ENCODE measurements at regions not wholly inside any gene's neighbourhood (a gene's known extent, or its start where the extent isn't known, plus 50 kb on each side); places are given as distances from the start of the nearest gene placed in this dataset.

- DNase-seq = no peak
These were observed 208.2 kb upstream of the MYOCD start for GRCh38 chr17:12457493-12457892.

- no peak for DNase-seq
These were observed 206.0 kb upstream of the MYOCD start for GRCh38 chr17:12459736-12460135.

- DNase-seq = no peak
These were observed 202.6 kb upstream of the MYOCD start for GRCh38 chr17:12463102-12463501.

GRCh38 chr17:12472252-12473173 lies 193.2 kb upstream of the MYOCD start:
- no peak for DNase-seq

GRCh38 chr17:12478311-12478710 lies 187.4 kb upstream of the MYOCD start:
- no peak for DNase-seq

- DNase-seq = no peak
These were observed 180.3 kb upstream of the MYOCD start for GRCh38 chr17:12485361-12485906.

GRCh38 chr17:12489325-12489724 lies 176.4 kb upstream of the MYOCD start:
- no peak for DNase-seq

GRCh38 chr17:12492450-12492849 lies 173.2 kb upstream of the MYOCD start:
- no peak for DNase-seq

- DNase-seq = no peak
These were observed 159.8 kb upstream of the MYOCD start for GRCh38 chr17:12505866-12506265.

- no peak for DNase-seq
These were observed 158.6 kb upstream of the MYOCD start for GRCh38 chr17:12507026-12507595.

GRCh38 chr17:12509801-12510200 lies 155.9 kb upstream of the MYOCD start:
- DNase-seq = no peak

GRCh38 chr17:12510535-12510934 lies 155.2 kb upstream of the MYOCD start:
- no peak for DNase-seq

- DNase-seq = no peak
These were observed 152.9 kb upstream of the MYOCD start for GRCh38 chr17:12512694-12513355.

- no peak for DNase-seq
These were observed 151.1 kb upstream of the MYOCD start for GRCh38 chr17:12514596-12514995.

GRCh38 chr17:12519956-12520594 lies 145.6 kb upstream of the MYOCD start:
- no peak for DNase-seq

GRCh38 chr17:12521416-12521815 lies 144.3 kb upstream of the MYOCD start:
- no peak for DNase-seq

GRCh38 chr17:12522336-12522735 lies 143.4 kb upstream of the MYOCD start:
- DNase-seq = no peak

GRCh38 chr17:12522743-12523183 lies 142.9 kb upstream of the MYOCD start:
- DNase-seq = no peak

- DNase-seq = no peak
These were observed 142.4 kb upstream of the MYOCD start for GRCh38 chr17:12523244-12523643.

- DNase-seq = no peak
These were observed 137.7 kb upstream of the MYOCD start for GRCh38 chr17:12528036-12528435.

GRCh38 chr17:12530161-12530560 lies 135.5 kb upstream of the MYOCD start:
- DNase-seq = no peak

- no peak for DNase-seq
These were observed 129.7 kb upstream of the MYOCD start for GRCh38 chr17:12536021-12536420.

GRCh38 chr17:12536472-12536871 lies 129.2 kb upstream of the MYOCD start:
- DNase-seq = no peak

All from NCI-H1105 (cell line).